Mammary epithelial cell (primary cell): ENCODE measurements at regions not wholly inside any gene's neighbourhood (a gene's known extent, or its start where the extent isn't known, plus 50 kb on each side); places are given as distances from the start of the nearest gene placed in this dataset.

Experiments used
- EZH2 ChIP-seq: IDR thresholded peaks from 2 replicates; pipeline ENCODE4 v1.6.1; 2012; ENCODE audit warnings: low read length, inconsistent platforms, borderline replicate concordance
- TF ChIP-seq, protein P1 (sequence below), 2 donors: IDR thresholded peaks in 1 of 2; conservative IDR thresholded peaks in 1 of 2; 2 replicates each; pipeline ENCODE4 v1.5.1; 2011 to 2012; ENCODE audit warnings: inconsistent platforms in 2 of 2, low read length in 2 of 2, mild to moderate bottlenecking in 2 of 2, control low read depth in 1 of 2, low read depth in 1 of 2; ENCODE audit not compliant: insufficient read depth in 1 of 2; ENCODE audit errors: extremely low read depth in 1 of 2

GRCh38 chr12:92051441-92051840 lies 94.2 kb downstream of the BTG1 start:
- TF ChIP-seq, protein P1, sequence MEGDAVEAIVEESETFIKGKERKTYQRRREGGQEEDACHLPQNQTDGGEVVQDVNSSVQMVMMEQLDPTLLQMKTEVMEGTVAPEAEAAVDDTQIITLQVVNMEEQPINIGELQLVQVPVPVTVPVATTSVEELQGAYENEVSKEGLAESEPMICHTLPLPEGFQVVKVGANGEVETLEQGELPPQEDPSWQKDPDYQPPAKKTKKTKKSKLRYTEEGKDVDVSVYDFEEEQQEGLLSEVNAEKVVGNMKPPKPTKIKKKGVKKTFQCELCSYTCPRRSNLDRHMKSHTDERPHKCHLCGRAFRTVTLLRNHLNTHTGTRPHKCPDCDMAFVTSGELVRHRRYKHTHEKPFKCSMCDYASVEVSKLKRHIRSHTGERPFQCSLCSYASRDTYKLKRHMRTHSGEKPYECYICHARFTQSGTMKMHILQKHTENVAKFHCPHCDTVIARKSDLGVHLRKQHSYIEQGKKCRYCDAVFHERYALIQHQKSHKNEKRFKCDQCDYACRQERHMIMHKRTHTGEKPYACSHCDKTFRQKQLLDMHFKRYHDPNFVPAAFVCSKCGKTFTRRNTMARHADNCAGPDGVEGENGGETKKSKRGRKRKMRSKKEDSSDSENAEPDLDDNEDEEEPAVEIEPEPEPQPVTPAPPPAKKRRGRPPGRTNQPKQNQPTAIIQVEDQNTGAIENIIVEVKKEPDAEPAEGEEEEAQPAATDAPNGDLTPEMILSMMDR (conservative IDR thresholded peaks at IDR 0.05 in 1 of 2, IDR thresholded peaks at IDR 0.05 in 1 of 2; ENCODE audit: extremely low read depth in 1 of 2, insufficient read depth in 1 of 2, low read depth in 1 of 2, low read length in 2 of 2) = no peak
- TF ChIP-seq EZH2 = no peak
